Stromal cell of bone marrow (primary cell): ENCODE measurements at regions not wholly inside any gene's neighbourhood (a gene's known extent, or its start where the extent isn't known, plus 50 kb on each side); places are given as distances from the start of the nearest gene placed in this dataset.

Experiments
- DNase-seq: peaks from one replicate; pipeline ENCODE4 v3.0.0-alpha.2; 2012; ENCODE audit warnings: low read depth

DNA sequence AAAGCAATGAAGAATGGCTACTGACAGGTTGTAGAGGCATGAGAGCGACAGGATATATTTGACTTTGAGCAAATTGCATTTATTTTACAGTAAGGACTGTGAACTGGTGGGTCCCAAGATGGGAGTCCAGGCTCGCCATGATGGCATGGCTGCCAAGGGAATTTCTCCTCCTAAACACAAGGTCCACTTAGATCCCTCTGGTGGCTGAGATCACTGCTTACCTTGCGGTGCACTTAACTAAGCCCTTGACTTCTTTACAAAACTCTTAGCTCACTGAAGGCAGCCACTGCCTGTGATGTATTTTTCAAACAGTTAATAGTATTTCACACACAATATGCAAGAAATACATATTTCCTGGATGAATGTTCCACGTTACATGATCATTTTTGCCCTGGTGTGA lies 50.3 kb upstream of the SORBS2 start:
- DNase-seq: no peak

DNA sequence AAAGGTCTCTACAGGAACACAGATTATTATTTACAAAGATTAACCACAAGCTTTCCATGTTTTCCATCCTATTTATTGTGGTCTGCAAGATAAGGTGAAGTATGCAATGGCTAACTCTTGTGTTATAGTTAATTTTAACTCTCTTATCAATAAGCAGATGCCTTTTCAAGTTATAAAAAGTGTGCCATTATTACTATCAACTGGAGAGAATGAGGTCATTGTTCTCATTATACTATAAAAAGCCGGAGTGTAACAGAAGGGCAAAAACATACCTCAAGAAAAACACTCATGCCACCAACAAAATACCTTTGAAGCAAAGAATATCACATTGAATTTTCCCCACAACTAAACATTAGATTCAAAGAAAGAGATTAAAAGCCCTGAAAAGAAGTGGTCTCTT lies 52.0 kb upstream of the SORBS2 start:
- no peak for DNase-seq

DNA sequence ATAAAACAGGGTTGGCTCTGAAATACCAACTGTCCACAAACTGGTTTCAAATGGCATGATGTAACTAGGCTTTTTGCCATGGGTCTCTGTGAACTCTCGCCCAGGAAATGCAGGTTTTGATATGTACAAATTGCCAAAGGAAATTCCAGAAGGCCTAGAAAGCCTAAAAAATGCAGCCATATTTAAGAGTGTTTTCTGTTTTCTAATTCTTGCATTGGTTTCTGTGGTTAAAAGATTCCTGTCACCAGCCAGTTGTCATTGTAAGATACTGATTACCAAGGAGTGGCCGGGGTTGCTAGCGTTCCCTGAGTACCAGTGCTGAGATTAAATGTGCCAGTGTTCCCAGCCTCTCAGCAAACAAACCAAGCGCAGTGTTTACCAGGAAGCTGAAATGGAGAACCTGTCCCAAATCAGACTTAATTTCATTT lies 53.9 kb upstream of the SORBS2 start:
- peak; percentile 25 for DNase-seq

DNA sequence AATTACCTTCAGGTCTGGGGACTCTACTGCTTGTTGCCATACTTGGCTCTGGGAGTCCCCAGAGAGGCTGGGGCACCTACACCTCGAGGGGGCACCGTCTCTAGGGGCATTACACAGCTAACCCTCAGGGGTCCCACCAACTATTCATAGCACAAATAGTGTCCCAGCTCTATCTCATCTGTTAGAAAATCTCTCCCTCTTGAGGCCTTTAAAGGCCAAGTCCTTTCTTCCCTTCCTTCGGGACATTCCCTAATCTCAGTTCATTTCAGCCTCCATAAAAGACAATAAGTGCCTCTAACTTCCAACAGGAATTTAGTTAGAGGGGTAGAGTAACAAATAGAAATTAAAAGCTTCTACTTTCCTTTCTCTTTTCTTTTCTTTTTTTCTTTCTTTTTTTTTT lies 55.8 kb upstream of the SORBS2 start:
- DNase-seq: no peak

DNA sequence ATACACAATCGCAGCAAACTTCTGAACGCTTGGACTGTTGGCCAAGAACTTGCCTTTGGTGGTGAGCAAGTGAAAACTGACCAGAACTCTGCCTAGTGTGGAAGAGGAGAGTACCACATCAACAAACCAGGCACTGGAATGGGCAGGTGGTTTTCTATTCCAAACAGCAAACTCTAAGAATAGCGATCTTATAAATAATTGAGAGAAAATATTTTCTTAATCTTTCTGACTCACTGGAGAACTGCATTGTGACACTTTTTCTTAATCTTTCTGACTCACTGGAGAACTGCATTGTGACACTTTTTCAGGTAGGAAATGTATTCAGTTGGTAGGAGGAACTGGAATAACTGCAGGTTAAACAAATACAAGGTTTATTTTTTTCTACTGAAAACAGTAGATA lies 57.0 kb upstream of the SORBS2 start:
- no peak for DNase-seq

DNA sequence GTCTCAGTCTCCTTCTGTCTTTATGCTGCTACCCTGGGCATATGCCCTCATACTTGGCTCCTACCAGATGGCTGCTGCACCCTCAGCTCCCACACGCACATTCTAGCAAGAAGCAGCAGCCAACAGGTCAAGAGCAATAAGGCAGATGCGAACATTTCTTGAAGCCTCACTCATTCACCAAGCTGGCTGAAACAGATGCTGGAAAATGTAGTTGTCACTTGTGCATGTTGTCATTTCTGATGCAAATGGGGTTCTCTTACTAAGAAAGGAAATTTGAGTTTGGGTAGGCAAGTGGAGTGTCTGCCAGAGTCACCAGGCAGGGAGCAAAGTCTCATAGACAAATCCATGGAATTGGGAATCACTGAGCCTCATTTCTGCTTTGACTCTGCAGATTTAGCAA lies 57.4 kb upstream of the SORBS2 start:
- no peak for DNase-seq

DNA sequence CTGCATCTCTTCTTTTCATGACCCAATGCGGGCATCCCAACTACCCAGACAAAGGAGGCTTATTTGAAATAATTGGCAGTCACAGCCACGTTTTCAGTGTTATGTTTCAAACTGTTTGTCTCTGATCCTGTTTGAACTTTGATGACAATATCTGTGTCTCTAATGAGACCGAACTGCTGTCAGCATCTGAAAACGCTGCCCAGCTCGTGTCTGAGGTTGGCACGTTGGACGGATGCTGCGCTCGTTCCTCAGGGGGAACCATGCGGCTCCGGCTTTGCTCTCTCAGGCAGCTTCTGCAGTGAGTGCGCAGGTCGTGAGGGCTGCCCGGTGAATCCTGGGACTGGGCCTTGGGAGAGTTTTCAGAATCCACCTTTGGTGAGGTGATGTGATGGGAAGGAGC lies 58.4 kb upstream of the SORBS2 start:
- DNase-seq: no peak

DNA sequence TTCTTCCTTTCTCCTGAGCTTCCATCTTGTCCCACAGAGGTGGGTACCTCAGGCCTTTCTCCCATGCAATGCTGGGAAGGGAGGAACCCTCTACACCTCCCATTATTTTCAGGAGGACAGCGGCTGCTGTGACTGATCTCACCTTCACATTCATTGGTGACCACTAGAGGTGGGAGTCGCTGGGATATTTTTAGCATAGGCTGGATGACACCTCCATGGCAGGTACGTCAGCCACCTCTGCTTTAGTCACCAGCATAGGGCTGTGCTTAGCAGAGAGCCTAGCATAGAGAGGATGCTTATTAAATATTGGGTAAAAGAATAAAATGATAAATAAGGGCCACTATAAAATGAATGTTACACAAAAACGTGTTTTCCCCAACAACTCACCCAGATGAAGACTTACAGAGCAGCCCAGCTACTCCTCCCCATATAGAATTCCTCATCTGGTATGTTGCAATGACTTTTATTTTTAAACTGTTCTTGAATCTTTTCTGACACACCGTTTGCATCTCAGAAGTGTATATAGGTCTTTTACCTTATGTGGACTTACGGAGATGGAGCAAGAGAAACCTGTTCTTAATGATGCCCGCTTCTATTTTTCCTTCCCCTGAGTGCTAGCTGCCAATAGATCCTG lies 60.9 kb upstream of the SORBS2 start:
- DNase-seq: no peak

DNA sequence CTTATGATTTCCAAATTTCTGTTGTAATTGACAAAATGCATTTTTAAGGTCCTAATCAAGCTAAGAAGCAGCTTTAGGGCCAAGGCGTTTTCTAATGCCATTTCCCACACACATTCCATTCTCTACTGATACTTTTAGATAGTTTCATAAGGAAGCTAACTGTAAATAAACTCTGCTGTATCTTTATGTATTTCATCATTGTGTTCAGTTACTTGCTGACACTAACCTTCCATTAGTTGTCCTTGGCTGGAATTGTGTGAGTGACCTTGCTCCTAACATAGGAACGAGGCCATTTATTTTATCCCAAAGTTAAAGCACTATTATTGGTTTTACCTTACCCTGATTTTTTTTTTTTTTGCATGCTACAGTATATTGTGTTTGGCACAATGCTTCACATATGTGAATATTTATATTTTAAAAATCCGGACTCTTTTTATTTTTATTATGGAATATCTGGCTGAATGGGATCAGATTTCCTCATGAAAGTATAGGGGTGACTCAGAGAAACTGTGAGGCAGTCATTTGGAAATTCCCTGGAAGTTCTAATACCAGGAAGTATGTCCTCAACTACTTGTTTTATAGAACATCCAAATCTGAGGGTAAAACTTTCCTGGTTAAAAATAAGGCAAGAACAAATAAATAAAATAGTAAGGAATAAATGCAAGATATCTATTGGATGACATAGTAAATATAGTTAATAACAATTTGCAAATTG lies 62.7 kb upstream of the SORBS2 start:
- peak; percentile 52 for DNase-seq

DNA sequence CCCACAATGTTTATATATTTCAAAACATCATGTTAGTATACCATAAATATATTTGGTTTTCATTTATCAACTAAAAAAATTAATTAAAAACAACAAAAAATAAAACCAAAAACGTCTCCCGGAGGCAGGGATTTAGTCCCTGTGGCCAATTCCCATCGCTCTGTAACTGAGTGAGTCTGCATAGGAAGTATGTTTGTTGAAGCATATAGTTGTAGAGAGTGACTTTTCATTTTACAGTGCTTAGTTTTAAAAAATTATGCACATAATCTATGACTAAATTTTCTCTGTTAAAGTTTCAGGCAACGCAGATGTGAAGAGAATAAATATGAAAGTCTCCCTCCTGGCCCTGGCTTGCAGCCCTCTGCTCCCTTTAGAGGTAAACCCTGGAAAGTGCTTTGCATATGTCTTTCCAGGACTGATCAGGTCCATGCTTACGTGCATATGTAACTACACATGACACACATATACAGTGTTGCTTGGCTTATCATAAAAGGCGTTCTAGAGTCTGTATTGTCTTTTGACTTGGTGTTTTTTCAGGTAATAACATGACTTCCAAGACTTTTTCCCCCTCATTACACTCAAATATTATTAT lies 63.4 kb upstream of the SORBS2 start:
- no peak for DNase-seq

DNA sequence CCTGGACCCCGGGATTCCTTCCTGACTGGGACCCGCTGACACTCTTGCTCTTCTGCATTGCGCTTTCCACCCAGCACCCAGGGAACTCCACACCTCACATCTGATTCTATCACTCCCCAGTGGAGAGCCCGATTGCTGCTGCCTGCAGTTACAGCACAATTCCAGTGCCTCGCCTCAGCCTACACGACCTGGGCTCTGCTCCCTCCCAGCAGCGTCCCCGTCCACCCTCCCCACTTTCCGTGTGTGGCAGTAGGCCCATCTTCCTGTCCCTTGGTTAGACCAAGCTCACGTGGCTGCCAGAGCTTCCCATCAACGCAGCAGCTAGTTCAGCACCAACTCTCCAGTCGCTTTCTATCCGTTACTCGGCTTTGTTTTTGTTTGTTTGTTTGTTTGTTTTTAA lies 66.6 kb upstream of the SORBS2 start:
- DNase-seq: no peak

DNA sequence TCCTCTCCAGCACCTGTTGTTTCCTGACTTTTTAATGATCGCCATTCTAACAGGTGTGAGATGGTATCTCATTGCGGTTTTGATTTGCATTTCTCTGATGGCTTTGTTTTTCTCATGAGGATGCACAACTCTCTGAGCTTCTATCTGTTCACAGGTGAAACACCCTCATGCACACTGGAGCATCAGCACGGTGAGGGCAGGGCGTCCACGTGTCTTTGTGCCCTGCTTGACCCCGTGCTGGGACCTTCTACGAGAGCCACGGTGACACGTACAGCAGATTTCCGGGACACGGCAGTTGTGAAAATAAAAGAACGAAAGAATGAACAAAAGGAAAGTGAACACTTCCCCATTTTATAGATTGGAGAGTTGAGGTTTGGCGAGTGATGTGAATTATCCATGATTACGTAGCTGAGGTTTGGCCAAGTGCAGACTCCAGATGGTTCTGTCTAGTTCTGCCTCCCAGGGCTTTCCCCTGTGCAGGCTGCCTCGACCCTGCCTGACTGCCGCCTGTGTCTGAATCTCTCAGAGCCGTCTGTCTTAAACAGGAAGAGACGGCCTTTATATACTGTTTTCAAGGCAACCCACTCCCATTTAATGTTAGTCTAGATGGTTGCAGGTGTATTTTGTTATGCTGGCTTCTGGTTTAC lies 67.8 kb upstream of the SORBS2 start:
- no peak for DNase-seq

DNA sequence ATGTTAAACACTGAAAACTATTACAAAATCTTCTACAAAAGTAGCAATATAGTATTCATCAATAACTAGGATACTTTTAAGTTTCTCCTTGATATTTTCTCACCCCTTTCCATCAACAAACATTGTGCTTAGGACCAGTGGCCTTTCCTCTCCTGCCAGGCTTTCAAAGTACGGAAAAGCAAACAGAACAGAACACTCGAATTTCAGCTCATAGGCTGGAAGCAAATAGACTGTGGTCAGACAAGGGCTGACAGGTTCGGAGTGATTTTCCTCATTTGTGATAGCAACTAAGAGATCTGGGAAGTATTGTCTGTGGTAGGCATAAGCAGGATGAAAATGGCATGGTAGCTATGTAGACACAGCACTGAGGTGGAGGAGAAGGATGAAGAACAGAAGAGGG lies 68.6 kb upstream of the SORBS2 start:
- DNase-seq: no peak

DNA sequence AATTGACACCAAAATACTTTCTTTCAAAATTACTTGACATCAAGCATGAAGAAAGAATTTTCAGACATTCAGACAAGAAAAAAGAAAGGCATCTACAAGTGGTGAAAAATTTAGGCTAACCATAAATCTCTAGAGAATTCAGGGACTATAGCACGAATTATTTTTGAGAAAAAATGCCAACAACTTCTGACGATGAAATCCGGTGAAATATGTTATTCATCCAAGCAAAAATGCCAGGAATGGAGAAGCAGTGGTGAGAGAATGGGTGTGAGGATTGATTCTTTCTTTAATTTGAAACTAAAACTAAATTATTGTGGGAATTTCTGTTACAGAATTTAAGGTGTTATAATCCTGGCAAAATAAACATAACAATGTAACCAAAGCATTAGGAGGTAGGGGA lies 69.4 kb upstream of the SORBS2 start:
- peak; percentile 13 for DNase-seq

DNA sequence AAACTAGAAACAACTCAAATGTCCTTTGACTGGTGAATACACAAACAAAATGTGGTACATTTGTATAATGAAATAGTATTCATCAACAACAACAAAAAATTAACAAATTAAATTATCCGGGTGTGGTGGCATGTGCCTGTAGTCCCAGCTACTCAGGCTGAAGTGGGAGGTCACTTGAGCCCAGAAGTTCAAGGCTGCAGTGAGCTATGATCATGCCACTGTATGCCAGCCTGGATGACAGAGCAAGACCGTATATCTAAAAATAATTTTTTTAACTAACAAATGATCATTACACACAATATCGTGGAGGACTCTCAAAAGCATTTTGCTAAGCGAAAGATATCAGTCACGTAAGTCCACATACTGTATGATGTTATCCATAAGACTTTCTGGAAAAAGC lies 71.6 kb upstream of the SORBS2 start:
- DNase-seq: no peak

DNA sequence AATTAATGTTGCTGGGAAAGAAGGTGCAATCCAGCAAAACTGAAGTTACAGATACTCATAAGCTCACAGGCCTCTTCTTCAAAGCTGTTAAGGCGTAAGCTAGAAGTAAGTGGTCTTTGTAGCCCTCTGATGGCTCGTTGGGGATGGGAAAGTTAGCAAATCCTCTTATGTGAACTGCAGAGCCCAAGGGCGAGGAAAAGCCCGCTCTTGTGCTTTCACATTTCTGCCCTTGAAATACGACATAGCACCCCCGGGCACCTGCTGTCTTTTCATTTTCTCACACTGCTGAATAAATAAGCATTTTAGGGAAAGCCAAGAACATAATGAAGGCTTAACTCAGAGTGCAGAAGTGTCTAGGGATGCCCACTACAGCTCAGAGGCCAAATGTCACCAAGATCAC lies 73.1 kb upstream of the SORBS2 start:
- no peak for DNase-seq

DNA sequence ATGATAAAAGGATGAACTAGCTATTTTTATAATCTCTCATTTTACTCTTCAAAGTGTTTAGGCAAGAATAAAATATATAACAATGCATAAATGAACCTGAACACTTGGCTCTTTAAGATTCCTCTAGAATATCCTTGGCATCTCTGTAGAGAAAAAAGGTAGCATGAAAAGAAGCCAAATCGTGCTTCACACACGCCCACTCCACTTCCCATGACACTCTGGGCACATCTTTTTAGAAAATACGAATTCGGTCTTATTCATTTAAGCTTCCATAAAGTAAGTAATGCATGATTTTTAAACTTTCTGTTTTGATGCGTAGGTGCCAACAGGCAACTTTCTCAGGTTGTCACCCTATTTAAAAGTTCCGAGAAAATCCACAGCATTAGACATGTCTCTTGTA lies 73.6 kb upstream of the SORBS2 start:
- DNase-seq: no peak

DNA sequence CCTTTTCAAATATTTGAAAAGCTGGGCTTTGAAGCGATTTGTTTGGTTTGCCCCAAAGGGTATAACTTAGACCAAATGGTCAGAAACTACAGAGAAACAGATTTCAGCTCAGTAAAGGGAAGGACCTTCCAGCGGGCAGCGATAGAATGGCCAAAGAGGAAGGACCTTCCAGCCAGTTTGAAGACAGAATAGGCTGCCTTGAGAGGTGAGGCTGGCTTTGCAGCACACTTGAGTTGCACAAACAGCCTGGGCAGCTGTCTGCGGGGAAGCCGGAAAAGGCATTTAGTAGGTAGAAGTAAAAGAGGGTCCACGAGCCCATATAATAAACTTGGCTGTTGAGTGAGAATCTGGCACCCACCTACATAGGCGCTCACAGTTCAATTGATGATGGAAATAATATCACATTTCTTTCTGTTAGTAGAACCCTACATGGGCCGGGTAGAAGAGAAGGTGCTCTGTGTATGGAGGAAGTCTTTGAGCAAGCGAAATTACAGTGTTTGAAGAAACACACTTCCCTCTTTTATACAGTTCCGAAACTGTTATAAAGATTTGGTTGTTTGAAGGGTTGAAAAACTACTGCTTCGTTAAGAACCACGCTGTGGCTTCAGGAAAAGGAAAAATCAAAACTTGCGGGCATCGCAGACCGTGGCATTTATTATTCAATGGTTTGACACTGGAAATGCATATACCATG lies 75.0 kb upstream of the SORBS2 start:
- no peak for DNase-seq

DNA sequence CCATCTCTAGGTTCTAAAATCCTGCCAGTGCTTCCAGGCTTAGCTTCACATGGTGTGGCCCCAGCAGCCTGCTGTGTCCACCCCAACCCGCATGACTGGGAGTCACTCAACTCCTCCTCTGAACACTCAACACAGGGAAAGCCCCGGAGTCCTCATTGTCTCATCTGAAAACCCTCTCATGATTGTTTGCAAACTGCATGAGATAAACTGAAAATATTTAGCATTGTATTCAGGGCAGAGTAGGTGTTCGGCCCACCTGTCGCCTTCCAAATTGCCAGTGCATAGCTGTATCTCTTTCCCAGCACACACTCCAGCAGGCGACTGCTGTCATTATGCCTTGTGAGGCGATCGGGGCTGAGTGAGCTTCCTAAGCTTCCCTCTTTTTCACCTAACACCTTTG lies 76.7 kb upstream of the SORBS2 start:
- no peak for DNase-seq

DNA sequence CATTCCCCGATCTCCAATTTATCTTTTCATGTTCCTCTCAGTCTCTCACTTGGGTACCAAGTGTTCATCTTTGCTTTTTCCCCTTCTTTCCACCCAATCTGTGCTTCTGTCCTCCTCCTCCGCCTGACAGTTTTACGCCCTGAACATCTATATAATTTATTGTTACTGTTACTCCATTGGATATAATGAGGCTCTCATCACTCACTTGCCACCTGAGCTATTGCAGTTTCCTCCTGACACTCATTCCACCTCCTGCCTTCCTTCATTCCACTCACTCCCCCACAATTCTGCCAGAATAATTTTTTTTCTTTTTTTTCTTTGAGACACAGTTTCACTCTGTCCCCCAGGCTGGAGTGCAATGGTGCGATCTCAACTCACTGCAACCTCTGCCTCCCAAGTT lies 77.6 kb upstream of the SORBS2 start:
- no peak for DNase-seq

DNA sequence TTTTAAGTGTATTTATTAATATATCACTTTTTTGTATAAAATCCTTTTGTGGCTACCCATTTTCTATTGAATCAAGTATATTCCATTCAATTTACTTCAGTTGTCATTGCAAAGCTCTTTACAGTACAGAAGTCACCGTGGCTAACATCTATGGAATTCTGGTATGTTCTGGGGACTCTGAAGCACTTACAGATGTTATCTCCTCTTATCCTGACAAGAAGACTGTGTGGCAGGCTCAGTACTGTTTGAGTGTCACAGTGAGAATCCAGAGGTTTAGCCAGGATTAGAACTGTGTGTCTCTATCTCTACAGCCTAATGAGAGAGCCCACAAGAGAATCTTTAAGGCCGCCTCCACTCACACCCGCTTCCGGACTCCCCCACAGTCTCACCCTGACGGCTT lies 78.2 kb upstream of the SORBS2 start:
- no peak for DNase-seq

DNA sequence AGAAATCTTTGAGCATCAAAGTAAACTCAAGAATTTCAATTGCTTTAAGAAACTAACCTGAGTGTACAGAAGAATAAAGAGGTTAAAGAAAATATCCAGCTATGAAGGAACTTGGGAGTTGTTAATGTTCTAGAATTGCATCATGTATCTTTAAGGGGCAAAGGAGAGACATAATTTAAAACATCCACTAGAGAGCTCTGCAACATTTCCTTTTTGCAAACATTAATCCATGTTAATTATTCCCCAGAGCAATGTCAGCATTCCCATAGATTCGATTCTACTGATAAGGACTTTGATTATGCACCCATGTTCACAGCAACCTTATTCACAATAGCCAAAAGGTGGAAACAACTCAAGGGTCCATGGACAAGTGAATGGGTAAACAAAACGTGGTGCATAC lies 80.2 kb upstream of the SORBS2 start:
- no peak for DNase-seq

DNA sequence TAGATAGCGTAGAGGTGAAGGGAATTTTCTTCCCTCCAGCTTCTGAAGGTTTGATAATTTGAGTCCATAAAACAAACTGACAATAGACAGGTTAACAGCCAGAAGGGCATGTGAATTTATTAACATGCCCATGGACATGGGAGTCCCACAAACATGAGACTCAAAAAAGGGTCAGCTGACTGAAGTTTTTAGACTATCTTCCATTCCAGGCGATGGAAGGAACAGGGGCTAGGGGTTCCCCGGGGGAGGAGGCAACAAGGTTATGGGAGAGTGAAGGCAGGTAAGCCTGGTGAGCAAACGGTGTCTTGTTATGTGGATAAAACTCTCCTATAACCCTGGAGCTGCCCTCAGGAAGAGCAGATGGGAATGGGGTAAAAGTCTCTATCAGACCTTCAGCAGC lies 81.5 kb upstream of the SORBS2 start:
- no peak for DNase-seq
